ENCODE measurements at regions not wholly inside any gene's neighbourhood (a gene's known extent, or its start where the extent isn't known, plus 50 kb on each side); places are given as distances from the start of the nearest gene placed in this dataset.

DNA sequence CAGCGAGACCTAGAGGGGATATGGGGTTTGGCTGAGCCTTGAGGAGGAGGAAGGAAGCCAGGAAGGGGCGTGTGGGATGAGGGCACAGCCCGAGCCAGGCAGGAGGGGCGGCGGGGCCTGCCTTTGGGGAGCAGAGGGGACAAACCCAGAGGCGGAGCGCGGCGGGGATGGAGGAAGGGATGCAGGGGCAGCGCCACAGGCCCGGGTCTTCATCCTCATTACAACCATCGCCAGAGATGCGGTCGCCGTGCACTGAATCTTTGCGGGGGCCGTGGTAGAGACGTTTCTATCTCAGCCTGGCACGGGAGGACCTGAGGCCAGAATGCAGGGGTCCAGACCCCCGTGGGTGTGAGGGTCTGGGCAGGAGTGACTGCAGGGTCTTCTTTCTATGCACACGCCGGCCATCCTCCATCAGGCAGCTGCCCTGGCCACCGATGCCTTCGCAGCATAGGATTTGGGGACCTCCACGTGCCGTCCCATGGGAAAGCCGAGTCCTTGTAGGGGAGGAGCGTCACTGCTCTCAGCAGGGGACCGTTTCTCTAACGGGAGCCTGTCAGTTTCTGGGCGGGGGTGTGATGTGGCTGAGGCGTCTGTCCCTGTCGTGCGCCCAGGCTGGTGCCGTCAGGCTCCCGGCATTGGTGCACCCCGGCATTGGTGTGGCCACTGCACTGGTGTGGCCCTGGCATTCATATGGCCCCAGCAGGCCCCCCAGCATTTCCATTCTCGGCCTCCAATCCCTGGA, 1267.9 kb downstream of the BRD1 start:
- TF ChIP-seq, protein P1, sequence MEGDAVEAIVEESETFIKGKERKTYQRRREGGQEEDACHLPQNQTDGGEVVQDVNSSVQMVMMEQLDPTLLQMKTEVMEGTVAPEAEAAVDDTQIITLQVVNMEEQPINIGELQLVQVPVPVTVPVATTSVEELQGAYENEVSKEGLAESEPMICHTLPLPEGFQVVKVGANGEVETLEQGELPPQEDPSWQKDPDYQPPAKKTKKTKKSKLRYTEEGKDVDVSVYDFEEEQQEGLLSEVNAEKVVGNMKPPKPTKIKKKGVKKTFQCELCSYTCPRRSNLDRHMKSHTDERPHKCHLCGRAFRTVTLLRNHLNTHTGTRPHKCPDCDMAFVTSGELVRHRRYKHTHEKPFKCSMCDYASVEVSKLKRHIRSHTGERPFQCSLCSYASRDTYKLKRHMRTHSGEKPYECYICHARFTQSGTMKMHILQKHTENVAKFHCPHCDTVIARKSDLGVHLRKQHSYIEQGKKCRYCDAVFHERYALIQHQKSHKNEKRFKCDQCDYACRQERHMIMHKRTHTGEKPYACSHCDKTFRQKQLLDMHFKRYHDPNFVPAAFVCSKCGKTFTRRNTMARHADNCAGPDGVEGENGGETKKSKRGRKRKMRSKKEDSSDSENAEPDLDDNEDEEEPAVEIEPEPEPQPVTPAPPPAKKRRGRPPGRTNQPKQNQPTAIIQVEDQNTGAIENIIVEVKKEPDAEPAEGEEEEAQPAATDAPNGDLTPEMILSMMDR (IDR thresholded peaks at IDR 0.05 in 8 of 11, conservative IDR thresholded peaks at IDR 0.05 in 3 of 11): no peak
- TF ChIP-seq POLR2A (IDR thresholded peaks at IDR 0.05): no peak
- TF ChIP-seq POLR2AphosphoS5 (IDR thresholded peaks at IDR 0.05): no peak

Measured in spleen (tissue), 7 donors.